ENCODE measurements at regions not wholly inside any gene's neighbourhood (a gene's known extent, or its start where the extent isn't known, plus 50 kb on each side); places are given as distances from the start of the nearest gene placed in this dataset.

- intact Hi-C loops (cut with micrococcal nuclease) = no loop called here
- Histone ChIP-seq H3K27me3 (replicated peaks in 1 of 4; ENCODE audit: control extremely low read depth in 1 of 4, control insufficient read depth in 3 of 4, insufficient read depth in 4 of 4, low read length in 3 of 4) (peaks cover 0 to 8% (median 4%) of the 10 kb centered on the region in 4 experiments), H3K79me2 (ENCODE audit: control insufficient read depth, insufficient read depth, low read length) (no peaks in the 10 kb centered on the region), H2AFZ (ENCODE audit: insufficient read depth, low read depth, low read length, poor library complexity, severe bottlenecking) (no peak overlapping the region), H3K4me1 (ENCODE audit: control insufficient read depth in 2 of 2, insufficient read depth in 2 of 2, low read length in 2 of 2) (no peaks in the 10 kb centered on the region), H4K20me1 (ENCODE audit: control insufficient read depth, insufficient read depth, low read length, poor library complexity, severe bottlenecking) (no peaks in the 10 kb centered on the region), H3K9me3 (ENCODE audit: control extremely low read depth in 1 of 3, control insufficient read depth in 2 of 3, insufficient read depth in 1 of 3, low read length in 2 of 3) (no peaks in the 10 kb centered on the region), H3K27ac (ENCODE audit: low read length in 2 of 2) (no peak overlapping the region), H3K4me2 (replicated peaks; ENCODE audit: low read depth, low read length, poor library complexity, severe bottlenecking) (no peak overlapping the region), H3K36me3 (replicated peaks in 1 of 2; ENCODE audit: control extremely low read depth in 1 of 2, control insufficient read depth in 1 of 2, extremely low read depth in 1 of 2, insufficient read depth in 2 of 2, low read length in 1 of 2) (no peaks in the 10 kb centered on the region), H3K9ac (ENCODE audit: low read length) (no peak overlapping the region), H3K4me3 (ENCODE audit: control extremely low read depth in 1 of 5, extremely low read depth in 1 of 5, insufficient read depth in 1 of 5, low read depth in 2 of 5, low read length in 4 of 5) (no peak overlapping the region)
- Mint-ChIP-seq H3K27me3 (peaks cover 28% of the 10 kb centered on the region), H3K4me1 (no peaks in the 10 kb centered on the region), H3K4me3 (no peak overlapping the region), H3K27ac (no peak overlapping the region), H3K9me3 (ENCODE audit: insufficient read depth) (no peaks in the 10 kb centered on the region)
- no peak for TF ChIP-seq EZH2 (IDR thresholded peaks at IDR 0.05; ENCODE audit: borderline replicate concordance, insufficient read depth, low read depth, low read length, poor library complexity, severe bottlenecking)
- TF ChIP-seq CTCF (IDR thresholded peaks at IDR 0.05) = no peak
- CTCF ChIA-PET = interaction anchor here (0.7 kb wide), 1 partner anchor 93 kb away, joined by 4 read pairs; no protein-coding TSS in a partner anchor
- POLR2A ChIA-PET = no interaction called here
- ATAC-seq (ENCODE audit: low read depth) (no peak), DNase-seq (no peak)
- 60% methylated on average over 1 of the region's 3 CpGs for WGBS (ENCODE audit: insufficient coverage)
Measured at GRCh38 chr18:45340884-45341283, 274.4 kb upstream of the SLC14A2 start.

DNA sequence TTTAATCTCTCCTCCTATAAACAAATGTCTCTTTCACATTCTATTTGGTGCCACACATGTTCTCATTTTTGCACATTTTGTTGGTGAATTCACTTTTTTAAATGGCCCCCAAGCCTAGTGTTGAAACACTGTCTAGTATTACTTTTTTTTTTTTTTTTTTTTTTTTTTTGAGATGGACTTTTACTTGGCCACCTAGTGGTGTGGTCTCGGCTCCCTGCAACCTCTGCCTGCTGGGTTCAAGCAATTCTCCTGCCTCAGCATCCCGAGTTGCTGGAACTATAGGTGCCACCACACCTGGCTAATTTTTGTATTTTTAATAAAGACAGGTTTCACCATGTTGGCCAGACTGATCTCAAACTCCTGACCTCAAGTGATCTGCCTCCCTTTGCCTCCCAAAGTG is 273.8 kb upstream of the SLC14A2 start:
- peaks cover 25% of the 10 kb centered on the region for H3K27me3 Mint-ChIP-seq
- ChIA-PET CTCF (interaction anchor here (0.7 kb wide), 1 partner anchor 94 kb away, joined by 4 read pairs; no protein-coding TSS in a partner anchor), POLR2A (no interaction called here)
- no peak overlapping the region for H2AFZ ChIP-seq (ENCODE audit: insufficient read depth, low read depth, low read length, poor library complexity, severe bottlenecking)
- no peaks in the 10 kb centered on the region for H3K9me3 Mint-ChIP-seq (ENCODE audit: insufficient read depth)
- H3K4me2 ChIP-seq (replicated peaks; ENCODE audit: low read depth, low read length, poor library complexity, severe bottlenecking) = no peak overlapping the region
- H3K9me3 ChIP-seq (ENCODE audit: control extremely low read depth in 1 of 3, control insufficient read depth in 2 of 3, insufficient read depth in 1 of 3, low read length in 2 of 3) = peaks cover 0 to under 1% (median 0%) of the 10 kb centered on the region in 3 donors
- DNase-seq (no peak), ATAC-seq (ENCODE audit: low read depth) (no peak)
- no peaks in the 10 kb centered on the region for H3K4me1 Mint-ChIP-seq
- H3K9ac ChIP-seq (ENCODE audit: low read length) = no peak overlapping the region
- H3K36me3 ChIP-seq (replicated peaks in 1 of 2; ENCODE audit: control extremely low read depth in 1 of 2, control insufficient read depth in 1 of 2, extremely low read depth in 1 of 2, insufficient read depth in 2 of 2, low read length in 1 of 2) = no peaks in the 10 kb centered on the region
- no peak overlapping the region for H3K27ac ChIP-seq (ENCODE audit: low read length in 2 of 2)
- H3K4me1 ChIP-seq (ENCODE audit: control insufficient read depth in 2 of 2, insufficient read depth in 2 of 2, low read length in 2 of 2) = no peaks in the 10 kb centered on the region
- H3K27me3 ChIP-seq (replicated peaks in 1 of 4; ENCODE audit: control extremely low read depth in 1 of 4, control insufficient read depth in 3 of 4, insufficient read depth in 4 of 4, low read length in 3 of 4) = peaks cover 0 to 8% (median 4%) of the 10 kb centered on the region in 4 experiments
- H3K79me2 ChIP-seq (ENCODE audit: control insufficient read depth, insufficient read depth, low read length) = no peaks in the 10 kb centered on the region
- H3K4me3 Mint-ChIP-seq = no peak overlapping the region
- no peak overlapping the region for H3K27ac Mint-ChIP-seq
- intact Hi-C loops (cut with micrococcal nuclease) = no loop called here
- no peak for TF ChIP-seq CTCF (IDR thresholded peaks at IDR 0.05)
- no peak overlapping the region for H3K4me3 ChIP-seq (ENCODE audit: control extremely low read depth in 1 of 5, extremely low read depth in 1 of 5, insufficient read depth in 1 of 5, low read depth in 2 of 5, low read length in 4 of 5)
- WGBS (ENCODE audit: insufficient coverage) = no CpG with 5 or more reads among the region's 2 CpGs
- H4K20me1 ChIP-seq (ENCODE audit: control insufficient read depth, insufficient read depth, low read length, poor library complexity, severe bottlenecking) = no peaks in the 10 kb centered on the region
